ENCODE measurements at regions not wholly inside any gene's neighbourhood (a gene's known extent, or its start where the extent isn't known, plus 50 kb on each side); places are given as distances from the start of the nearest gene placed in this dataset.

DNA sequence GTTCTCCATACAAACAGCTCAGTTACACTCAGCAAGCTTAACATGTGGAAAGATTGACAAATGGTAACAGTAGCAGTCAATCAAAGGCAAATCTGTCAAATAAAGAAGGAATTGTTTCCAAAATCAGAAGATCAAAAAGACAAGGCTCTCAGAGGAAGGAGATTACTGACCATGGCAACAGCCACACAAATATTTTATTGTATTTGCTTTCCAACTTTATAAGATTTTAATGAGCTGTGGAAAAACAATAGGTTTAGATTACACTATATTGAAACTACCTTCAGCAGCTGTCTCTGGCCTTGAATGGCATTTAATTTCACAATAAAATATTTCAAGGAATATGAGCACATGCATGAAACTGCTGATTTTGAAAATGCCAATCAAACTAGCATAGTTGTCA, 1143.9 kb upstream of the GJE1 start:
- TF ChIP-seq, protein P1, sequence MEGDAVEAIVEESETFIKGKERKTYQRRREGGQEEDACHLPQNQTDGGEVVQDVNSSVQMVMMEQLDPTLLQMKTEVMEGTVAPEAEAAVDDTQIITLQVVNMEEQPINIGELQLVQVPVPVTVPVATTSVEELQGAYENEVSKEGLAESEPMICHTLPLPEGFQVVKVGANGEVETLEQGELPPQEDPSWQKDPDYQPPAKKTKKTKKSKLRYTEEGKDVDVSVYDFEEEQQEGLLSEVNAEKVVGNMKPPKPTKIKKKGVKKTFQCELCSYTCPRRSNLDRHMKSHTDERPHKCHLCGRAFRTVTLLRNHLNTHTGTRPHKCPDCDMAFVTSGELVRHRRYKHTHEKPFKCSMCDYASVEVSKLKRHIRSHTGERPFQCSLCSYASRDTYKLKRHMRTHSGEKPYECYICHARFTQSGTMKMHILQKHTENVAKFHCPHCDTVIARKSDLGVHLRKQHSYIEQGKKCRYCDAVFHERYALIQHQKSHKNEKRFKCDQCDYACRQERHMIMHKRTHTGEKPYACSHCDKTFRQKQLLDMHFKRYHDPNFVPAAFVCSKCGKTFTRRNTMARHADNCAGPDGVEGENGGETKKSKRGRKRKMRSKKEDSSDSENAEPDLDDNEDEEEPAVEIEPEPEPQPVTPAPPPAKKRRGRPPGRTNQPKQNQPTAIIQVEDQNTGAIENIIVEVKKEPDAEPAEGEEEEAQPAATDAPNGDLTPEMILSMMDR (conservative IDR thresholded peaks at IDR 0.05), result no peak
- Mint-ChIP-seq H3K4me3 (no peak overlapping the region), H3K27ac (ENCODE audit: unreplicated experiment) (no peak overlapping the region), H3K9me3 (peaks cover 10% of the 10 kb centered on the region), H3K4me1 (peaks cover 27% of the 10 kb centered on the region), H3K36me3 (ENCODE audit: low read depth) (peaks cover 9% of the 10 kb centered on the region), H3K27me3 (ENCODE audit: low read depth) (no peaks in the 10 kb centered on the region)
- no peak for DNase-seq (ENCODE audit: low read depth, low spot score)

DNA sequence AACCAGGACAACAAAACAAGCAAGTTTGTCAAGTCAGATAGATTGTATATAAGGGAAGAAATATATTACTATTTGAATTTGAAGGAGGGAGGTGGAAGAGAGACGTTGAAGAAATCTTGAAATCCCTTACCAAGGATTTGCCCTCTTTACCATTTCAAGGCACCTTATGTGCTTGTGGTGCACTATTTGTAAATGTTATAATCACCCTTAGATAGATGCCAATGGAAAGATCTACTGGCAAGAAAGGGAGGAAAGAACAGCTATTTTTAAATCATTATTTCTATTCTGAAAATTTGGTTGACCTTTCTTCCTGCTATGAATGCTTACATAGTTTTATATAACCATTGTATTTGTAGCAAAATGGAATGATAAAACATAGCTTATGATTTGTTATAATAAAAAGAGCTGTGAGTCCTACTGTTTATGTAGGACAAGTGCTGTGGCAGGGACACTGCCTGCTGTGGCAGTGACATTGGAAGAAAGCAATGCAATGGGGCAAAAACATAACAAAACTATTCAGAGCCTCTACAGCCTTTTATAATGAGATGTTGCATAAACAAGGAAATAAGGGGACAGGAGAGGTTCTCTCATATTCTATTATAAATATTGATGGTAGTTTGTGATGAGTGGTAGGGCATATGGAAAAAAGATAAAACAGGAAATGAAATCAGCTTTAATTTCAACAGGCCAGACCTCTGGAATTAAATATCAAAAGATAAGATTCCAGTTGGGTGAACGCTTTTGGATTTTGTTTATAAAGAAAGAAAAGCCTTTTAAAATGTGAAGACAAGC, 1145.2 kb upstream of the GJE1 start:
- TF ChIP-seq, protein P1 (conservative IDR thresholded peaks at IDR 0.05), result no peak
- peak overlapping the region; percentile 18 for H3K4me3 Mint-ChIP-seq
- DNase-seq (ENCODE audit: low read depth, low spot score), result no peak
- H3K36me3 Mint-ChIP-seq (ENCODE audit: low read depth), result peaks cover 9% of the 10 kb centered on the region
- H3K4me1 Mint-ChIP-seq, result peaks cover 27% of the 10 kb centered on the region
- no peak overlapping the region for H3K27ac Mint-ChIP-seq (ENCODE audit: unreplicated experiment)
- no peaks in the 10 kb centered on the region for H3K27me3 Mint-ChIP-seq (ENCODE audit: low read depth)
- H3K9me3 Mint-ChIP-seq, result peaks cover 10% of the 10 kb centered on the region

DNA sequence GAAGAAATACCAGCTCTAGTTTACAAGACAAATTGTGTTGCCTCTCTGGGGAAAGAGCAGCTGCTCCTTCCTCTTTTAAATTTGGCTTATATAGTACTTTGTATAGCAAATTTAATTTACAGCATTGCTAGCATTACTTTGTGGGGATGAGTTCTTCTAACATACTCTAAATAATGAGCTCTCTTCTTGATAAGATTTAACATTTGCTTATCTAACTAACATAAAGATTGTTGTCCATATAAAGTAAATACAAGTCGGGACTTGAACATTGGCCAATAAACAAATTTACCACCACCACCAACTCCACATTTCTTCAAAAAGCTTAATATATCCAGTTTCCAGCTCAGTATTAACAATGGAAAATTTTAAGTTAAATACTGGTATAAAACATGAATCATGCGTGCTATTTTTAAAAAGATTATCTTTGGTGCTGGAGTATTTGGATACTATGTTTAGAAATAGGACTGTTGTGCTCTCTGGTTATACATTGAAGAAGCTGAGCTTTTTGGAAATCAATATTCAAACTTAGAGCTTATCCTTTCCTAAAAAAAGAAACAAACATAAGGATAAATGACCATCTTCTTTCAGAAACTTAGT, 1146.9 kb upstream of the GJE1 start:
- peaks cover 7% of the 10 kb centered on the region for H3K9me3 Mint-ChIP-seq
- no peak overlapping the region for H3K4me3 Mint-ChIP-seq
- H3K27me3 Mint-ChIP-seq (ENCODE audit: low read depth), result no peaks in the 10 kb centered on the region
- peaks cover 27% of the 10 kb centered on the region for H3K4me1 Mint-ChIP-seq
- no peak overlapping the region for H3K27ac Mint-ChIP-seq (ENCODE audit: unreplicated experiment)
- peaks cover 7% of the 10 kb centered on the region for H3K36me3 Mint-ChIP-seq (ENCODE audit: low read depth)
- TF ChIP-seq, protein P1 (conservative IDR thresholded peaks at IDR 0.05), result no peak
- no peak for DNase-seq (ENCODE audit: low read depth, low spot score)

DNA sequence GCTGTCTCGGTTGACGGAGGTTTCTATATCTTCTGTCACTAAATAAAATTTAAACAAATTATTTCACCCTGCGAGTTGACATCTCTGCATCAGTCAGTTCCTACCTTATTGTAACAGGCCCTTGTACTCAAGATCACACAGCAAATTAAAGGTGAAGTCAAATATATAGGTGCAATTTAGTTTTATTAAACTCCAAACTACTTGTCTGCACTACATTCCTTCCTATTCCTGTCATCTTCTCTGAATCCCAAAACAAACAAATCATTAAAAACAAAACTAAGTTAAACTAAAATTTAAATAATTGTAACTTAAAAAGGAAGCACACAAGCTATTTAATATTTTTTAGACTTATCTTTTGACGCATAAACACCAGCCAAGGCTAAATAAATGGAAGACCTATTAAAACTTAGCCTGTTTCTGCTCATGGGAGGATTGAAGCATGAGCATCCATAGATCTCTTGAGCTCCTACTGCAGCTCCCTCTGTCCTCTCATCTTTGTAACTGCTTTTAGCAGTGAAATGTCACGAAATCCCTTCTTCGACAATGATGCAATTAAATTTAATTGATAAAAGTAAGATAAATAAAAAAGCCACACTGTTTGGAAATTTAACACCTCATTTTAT, 1152.3 kb upstream of the GJE1 start:
- Mint-ChIP-seq H3K4me3 (no peak overlapping the region), H3K27me3 (ENCODE audit: low read depth) (no peaks in the 10 kb centered on the region), H3K27ac (ENCODE audit: unreplicated experiment) (no peak overlapping the region), H3K4me1 (peaks cover 4% of the 10 kb centered on the region), H3K36me3 (ENCODE audit: low read depth) (no peaks in the 10 kb centered on the region), H3K9me3 (peaks cover 3% of the 10 kb centered on the region)
- DNase-seq (ENCODE audit: low read depth, low spot score), result no peak
- TF ChIP-seq, protein P1 (conservative IDR thresholded peaks at IDR 0.05), result no peak

DNA sequence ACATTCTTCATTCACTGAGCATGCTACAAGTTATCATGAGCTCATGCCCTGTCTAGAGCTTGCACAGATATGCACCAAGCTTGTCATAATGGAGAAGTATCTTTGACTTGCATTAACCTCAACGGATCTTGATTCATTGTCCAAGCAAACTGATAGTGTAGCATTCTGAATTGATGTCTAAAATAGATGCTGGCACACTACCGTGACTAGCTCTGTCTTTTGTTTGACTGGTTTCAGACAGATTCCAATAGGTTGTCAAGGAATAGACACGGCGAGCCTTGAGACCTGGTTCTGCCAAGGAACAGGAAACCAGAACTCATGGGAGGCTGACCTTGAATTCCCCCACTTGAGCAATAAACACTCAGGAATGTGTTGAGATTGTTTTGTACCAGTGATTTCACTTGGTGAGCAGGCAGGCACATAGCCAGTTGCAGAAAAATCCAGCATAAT, 1153.1 kb upstream of the GJE1 start:
- no peak overlapping the region for H3K27ac Mint-ChIP-seq (ENCODE audit: unreplicated experiment)

More for the DNA sequence above, 1153.1 kb upstream of the GJE1 start:
- H3K36me3 Mint-ChIP-seq (ENCODE audit: low read depth), result no peaks in the 10 kb centered on the region
- no peak overlapping the region for H3K4me3 Mint-ChIP-seq
- peaks cover 4% of the 10 kb centered on the region for H3K4me1 Mint-ChIP-seq
- TF ChIP-seq, protein P1 (conservative IDR thresholded peaks at IDR 0.05), result no peak
- H3K9me3 Mint-ChIP-seq, result peaks cover 3% of the 10 kb centered on the region
- no peak for DNase-seq (ENCODE audit: low read depth, low spot score)
- no peaks in the 10 kb centered on the region for H3K27me3 Mint-ChIP-seq (ENCODE audit: low read depth)

Measured in neural crest cell (in vitro differentiated cells).